ENCODE measurements at regions not wholly inside any gene's neighbourhood (a gene's known extent, or its start where the extent isn't known, plus 50 kb on each side); places are given as distances from the start of the nearest gene placed in this dataset.

DNA sequence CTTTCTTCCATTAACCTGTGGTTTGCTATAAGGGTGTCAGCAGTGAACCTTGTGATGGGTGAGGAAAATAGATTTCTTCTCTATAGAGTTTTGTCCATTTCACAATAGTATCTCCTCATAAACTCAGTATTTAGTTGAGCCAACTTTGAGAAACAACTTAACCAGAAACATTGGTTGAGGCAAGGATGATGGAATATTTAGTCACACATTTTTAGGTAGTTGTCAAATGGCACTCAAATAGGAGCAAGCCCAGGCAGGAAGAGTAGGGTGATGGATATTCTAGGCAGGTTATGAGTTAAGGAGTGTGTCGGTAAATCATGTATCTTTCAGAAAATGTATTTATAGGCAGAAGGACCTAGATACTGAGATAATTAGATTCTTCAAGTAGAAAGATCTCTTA lies 1267.6 kb downstream of the SLC16A7 start:
- TF ChIP-seq, protein P1, sequence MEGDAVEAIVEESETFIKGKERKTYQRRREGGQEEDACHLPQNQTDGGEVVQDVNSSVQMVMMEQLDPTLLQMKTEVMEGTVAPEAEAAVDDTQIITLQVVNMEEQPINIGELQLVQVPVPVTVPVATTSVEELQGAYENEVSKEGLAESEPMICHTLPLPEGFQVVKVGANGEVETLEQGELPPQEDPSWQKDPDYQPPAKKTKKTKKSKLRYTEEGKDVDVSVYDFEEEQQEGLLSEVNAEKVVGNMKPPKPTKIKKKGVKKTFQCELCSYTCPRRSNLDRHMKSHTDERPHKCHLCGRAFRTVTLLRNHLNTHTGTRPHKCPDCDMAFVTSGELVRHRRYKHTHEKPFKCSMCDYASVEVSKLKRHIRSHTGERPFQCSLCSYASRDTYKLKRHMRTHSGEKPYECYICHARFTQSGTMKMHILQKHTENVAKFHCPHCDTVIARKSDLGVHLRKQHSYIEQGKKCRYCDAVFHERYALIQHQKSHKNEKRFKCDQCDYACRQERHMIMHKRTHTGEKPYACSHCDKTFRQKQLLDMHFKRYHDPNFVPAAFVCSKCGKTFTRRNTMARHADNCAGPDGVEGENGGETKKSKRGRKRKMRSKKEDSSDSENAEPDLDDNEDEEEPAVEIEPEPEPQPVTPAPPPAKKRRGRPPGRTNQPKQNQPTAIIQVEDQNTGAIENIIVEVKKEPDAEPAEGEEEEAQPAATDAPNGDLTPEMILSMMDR (conservative IDR thresholded peaks at IDR 0.05; ENCODE audit: low read length), result no peak
- TF ChIP-seq EZH2phosphoT487 (IDR thresholded peaks at IDR 0.05; ENCODE audit: borderline replicate concordance), result no peak

Data from Loucy (cell line).